ENCODE measurements at regions not wholly inside any gene's neighbourhood (a gene's known extent, or its start where the extent isn't known, plus 50 kb on each side); places are given as distances from the start of the nearest gene placed in this dataset.

DNA sequence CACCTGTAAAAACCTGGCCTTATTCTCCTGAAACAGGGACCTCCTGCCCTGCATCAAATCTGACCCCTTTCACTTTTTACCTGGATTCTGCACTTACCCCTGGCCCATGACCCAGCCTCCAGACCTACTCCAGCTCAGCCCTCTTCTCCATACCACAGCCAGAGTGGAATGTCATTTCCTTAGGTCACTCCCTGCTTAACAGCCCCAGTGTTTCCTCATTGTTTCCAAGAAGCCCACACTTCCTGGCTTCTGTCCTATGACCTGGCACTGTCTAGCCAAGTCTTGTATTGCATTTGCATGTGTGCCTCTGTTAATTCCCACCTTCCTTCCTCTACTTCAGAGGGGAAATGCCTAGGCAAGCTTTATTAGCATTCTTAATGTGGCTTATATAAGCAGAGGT lies 51.4 kb upstream of the TRIB2 start:
- no peak for TF ChIP-seq CTCF (IDR thresholded peaks at IDR 0.05)
- TF ChIP-seq EZH2phosphoT487 (IDR thresholded peaks at IDR 0.05), result no peak
